Activated CD8-positive, alpha-beta memory T cell treated with anti-CD3 and anti-CD28 coated beads, Interleukin-2, amount 10 ng/mL, durations not matched to agents 7 days and 5 days (primary cell): ENCODE measurements at regions not wholly inside any gene's neighbourhood (a gene's known extent, or its start where the extent isn't known, plus 50 kb on each side); places are given as distances from the start of the nearest gene placed in this dataset.

Experiments
- ATAC-seq: fragments of 150-1000 bp; cut with Tn5 transposase; one replicate; pipeline ENCODE4 v1.10.0; 2021; ENCODE audit warnings: moderate library complexity
- CTCF ChIA-PET: fragments of 350-600 bp; sonication (Branson Sonifier 250); formaldehyde crosslinking; loops from one replicate; lab custom pipeline; 2021; ENCODE audit warnings: antibody characterized with exemption; lab: Charles Lee
- DNase-seq: peaks from one replicate; pipeline ENCODE4 v3.0.0-alpha.2; 2020
- H3K27ac Mint-ChIP-seq: one replicate; pipeline ENCODE4 v1.8.0; 2021; ENCODE audit warnings: mild to moderate bottlenecking, mixed read lengths
- H3K27me3 Mint-ChIP-seq: one replicate; pipeline ENCODE4 v1.8.0; 2021; ENCODE audit warnings: mixed read lengths
- H3K36me3 Mint-ChIP-seq: one replicate; pipeline ENCODE4 v1.8.0; 2021; ENCODE audit warnings: mild to moderate bottlenecking, mixed read lengths
- H3K4me1 Mint-ChIP-seq: one replicate; pipeline ENCODE4 v1.8.0; 2021; ENCODE audit warnings: mixed read lengths
- H3K4me3 Mint-ChIP-seq: one replicate; pipeline ENCODE4 v1.8.0; 2021; ENCODE audit warnings: mild to moderate bottlenecking, moderate library complexity, mixed read lengths
- H3K9me3 Mint-ChIP-seq: one replicate; pipeline ENCODE4 v1.8.0; 2022; ENCODE audit warnings: low read depth, mixed read lengths

DNA sequence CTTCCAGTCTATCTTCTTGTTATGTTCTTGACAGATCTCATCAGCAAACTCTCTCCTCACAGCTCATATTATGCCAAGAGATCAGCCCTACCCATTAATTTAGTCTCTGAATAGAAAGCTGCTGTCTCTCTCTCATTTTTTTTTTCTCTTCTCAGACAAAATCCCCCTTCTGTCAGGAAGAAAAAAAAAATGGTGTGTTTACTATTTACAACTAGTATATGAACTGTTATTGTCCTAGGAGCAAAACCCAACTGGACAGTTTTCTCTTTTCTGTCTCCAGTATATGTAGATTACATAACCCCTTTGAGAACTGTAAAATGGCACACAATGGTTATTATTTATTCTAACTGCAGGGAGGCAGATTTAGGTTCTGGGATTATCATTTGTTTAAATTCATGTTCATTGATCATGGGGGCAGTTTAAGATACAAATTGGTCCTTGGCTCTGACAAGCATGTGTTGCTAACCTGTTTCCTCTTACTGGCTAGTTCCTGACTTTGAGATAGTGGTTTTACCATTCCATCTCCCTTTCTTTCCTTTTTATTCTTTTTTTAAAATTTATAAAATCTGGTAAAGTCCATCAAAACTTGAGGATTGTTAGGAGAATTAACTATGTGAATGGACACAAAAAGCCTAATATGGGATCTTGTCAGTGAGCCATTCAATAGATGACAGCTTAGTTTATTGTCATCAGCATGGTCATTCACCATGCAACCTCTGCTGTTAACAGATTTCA is 210.0 kb upstream of the PAPPA start:
- Mint-ChIP-seq H3K9me3 (no peaks in the 10 kb centered on the region), H3K27ac (no peak overlapping the region), H3K4me1 (no peaks in the 10 kb centered on the region), H3K36me3 (no peaks in the 10 kb centered on the region), H3K4me3 (no peak overlapping the region), H3K27me3 (no peaks in the 10 kb centered on the region)
- ATAC-seq = no peak
- CTCF ChIA-PET = no interaction called here
- DNase-seq = no peak

DNA sequence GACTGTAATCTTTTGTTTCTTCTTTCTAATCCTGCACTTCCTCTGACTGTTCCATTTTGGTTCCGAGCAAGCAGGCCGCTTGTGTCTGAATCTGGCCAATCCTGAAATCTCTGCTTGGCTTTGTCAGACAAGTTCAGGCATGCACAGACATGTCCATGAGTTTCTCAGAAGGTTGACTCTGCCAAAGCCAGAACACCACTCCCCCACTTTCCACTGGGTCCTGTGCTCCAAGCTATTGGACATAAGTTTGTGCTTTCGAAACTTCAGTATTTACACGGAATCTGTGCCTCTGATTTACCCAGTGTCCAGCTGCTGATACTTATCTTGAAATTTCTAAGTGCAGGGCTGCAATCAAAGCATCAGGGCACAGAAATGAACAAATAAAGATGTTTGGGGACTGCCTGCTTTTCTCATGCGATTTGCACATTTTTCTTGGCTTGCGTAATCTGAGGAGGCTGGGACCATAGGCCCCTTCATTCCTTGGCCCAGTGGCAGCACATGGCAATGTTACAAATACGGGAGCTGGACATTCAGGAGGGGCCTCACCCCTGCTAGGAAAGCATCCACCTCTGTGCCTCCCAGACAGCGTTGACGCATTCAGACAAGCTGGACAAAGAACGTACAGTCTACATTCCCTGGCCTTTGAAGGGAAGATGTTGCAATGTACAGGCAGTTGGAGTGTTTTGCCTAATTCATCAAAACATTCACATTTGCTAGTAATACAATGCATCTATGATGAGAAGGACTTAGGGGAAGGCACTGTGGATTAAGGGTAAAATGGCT is 209.2 kb upstream of the PAPPA start:
- H3K36me3 Mint-ChIP-seq = no peaks in the 10 kb centered on the region
- H3K4me3 Mint-ChIP-seq = no peak overlapping the region
- no peaks in the 10 kb centered on the region for H3K27me3 Mint-ChIP-seq
- H3K27ac Mint-ChIP-seq = no peak overlapping the region
- ATAC-seq (no peak), DNase-seq (no peak)
- H3K9me3 Mint-ChIP-seq = no peaks in the 10 kb centered on the region
- H3K4me1 Mint-ChIP-seq = no peaks in the 10 kb centered on the region
- CTCF ChIA-PET = no interaction called here

DNA sequence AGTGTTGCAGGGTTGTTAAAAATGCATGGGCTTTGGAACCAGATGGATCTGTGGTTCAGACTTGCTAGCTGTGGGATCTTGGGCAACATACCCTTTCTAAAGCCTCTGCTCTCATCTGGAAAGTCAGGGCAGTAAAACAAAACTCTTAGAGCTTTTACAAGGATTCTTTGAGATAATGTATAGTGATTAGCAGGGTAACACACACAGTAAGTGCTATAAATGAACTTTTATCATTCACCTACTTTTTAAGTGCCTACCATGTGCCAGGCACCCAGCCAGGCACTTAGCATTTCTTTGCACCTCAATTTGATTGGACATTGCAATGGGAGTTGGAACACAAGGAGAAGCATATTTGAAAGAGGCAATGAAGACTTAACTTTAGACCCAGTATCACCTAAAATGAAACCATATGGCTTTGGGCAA is 208.6 kb upstream of the PAPPA start:
- H3K36me3 Mint-ChIP-seq = no peaks in the 10 kb centered on the region
- CTCF ChIA-PET = no interaction called here
- no peaks in the 10 kb centered on the region for H3K27me3 Mint-ChIP-seq
- H3K4me1 Mint-ChIP-seq = no peaks in the 10 kb centered on the region
- no peak overlapping the region for H3K4me3 Mint-ChIP-seq
- no peaks in the 10 kb centered on the region for H3K9me3 Mint-ChIP-seq
- DNase-seq = no peak
- ATAC-seq = no peak
- no peak overlapping the region for H3K27ac Mint-ChIP-seq

DNA sequence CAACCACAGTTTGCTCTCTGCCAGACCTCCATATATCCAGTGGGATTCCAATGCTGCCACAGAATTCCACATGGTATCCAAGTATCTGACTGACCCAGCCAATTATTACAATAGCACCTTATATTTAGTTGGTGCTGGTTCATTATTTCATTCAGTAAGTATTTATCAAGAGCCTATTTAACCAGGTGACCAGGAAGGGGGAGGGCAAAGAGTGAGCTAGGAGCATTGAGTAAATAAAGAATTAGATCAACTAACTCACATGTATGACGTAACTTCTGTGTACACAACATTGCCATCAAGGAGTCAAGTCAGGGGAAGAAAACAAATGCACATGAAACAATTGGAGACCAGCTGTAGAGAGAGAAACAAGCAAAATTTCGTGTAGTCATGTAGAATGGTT is 207.1 kb upstream of the PAPPA start:
- Mint-ChIP-seq H3K9me3 (no peaks in the 10 kb centered on the region), H3K4me1 (no peaks in the 10 kb centered on the region), H3K36me3 (no peaks in the 10 kb centered on the region), H3K27me3 (no peaks in the 10 kb centered on the region), H3K27ac (no peak overlapping the region), H3K4me3 (no peak overlapping the region)
- ATAC-seq = no peak
- DNase-seq = no peak
- CTCF ChIA-PET = no interaction called here

DNA sequence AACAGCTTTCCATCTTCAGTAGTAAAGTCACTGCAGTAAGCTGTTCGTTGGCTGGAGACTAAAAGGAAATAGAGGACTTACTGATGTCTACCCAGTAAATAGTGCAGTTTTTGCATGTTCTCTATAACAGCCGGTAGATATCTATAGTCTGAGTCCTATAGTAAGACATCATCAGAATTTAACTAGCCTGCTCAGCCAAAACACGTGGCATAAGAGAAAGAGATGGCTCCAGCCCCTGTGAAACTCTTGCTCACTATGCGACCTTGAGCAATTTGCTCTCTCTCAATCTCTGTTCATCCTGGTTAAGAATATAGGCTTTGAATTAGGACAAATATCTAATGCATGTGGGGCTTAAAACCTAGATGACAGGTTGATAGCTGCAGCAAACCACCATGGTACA is 201.6 kb upstream of the PAPPA start:
- H3K4me1 Mint-ChIP-seq = no peaks in the 10 kb centered on the region
- H3K36me3 Mint-ChIP-seq = no peaks in the 10 kb centered on the region
- CTCF ChIA-PET = no interaction called here
- ATAC-seq (no peak), DNase-seq (no peak)
- no peaks in the 10 kb centered on the region for H3K9me3 Mint-ChIP-seq
- no peak overlapping the region for H3K4me3 Mint-ChIP-seq
- no peaks in the 10 kb centered on the region for H3K27me3 Mint-ChIP-seq
- H3K27ac Mint-ChIP-seq = no peak overlapping the region

DNA sequence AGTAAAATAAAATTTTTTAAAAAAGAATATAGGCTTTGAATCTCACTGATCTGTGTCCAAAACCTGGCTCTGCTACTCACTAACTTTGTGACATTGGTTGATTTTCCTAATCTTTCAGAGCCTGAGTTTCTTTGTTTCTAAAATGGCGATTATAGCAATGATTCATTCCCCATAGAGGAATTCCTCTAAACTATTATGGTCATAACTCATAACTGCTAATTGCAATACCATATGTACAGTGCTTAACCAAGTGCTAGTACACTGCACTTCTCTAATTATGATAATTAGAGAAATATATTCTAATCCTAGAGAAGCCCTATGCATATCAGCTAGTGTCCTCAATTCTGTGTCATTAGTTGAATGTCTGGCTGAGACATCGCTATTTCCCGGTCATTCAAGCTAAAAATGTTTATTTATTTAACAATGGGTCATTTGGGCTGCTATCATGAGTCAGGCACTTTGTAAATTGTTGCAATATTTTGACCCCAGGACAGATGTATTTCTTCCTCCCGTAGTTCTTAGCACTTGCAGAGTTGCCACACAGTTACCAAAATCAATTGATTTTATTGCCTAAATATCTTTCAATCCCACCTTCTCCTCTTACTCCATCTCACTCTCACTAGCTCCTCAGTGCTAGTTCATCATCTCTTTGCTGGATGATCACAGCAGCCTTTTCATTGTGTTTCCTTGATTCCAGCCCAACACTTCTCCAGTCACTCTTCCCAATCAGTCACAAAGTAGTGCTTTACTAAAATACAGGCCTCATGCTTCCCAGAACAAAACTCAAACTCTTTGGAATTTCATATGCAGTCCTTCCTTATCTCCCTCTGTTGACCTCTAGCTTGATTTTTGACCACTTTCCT is 200.9 kb upstream of the PAPPA start:
- DNase-seq (no peak), ATAC-seq (no peak)
- CTCF ChIA-PET = no interaction called here
- Mint-ChIP-seq H3K36me3 (no peaks in the 10 kb centered on the region), H3K27ac (no peak overlapping the region), H3K9me3 (no peaks in the 10 kb centered on the region), H3K4me1 (no peaks in the 10 kb centered on the region), H3K27me3 (no peaks in the 10 kb centered on the region), H3K4me3 (no peak overlapping the region)

DNA sequence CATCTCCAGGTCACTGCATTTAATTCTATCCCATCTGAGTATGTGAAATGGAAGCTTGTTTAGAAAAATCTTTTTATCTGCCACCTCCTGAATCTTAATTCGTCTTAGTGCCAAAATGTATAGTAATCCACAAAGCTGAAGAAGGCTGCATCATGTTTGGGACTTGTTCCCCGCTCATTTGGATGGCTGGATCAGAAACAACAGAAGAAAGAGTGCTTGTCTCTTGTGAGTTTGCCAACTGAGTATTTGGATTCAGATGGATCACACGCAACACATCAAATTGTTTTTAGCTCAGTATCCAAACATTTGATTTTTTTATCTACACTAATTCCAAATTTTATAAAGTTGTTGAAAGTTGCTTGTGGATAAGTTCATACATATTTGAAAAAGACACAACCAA is 197.2 kb upstream of the PAPPA start:
- no peaks in the 10 kb centered on the region for H3K9me3 Mint-ChIP-seq
- ATAC-seq (no peak), DNase-seq (no peak)
- no peak overlapping the region for H3K4me3 Mint-ChIP-seq
- CTCF ChIA-PET = no interaction called here
- H3K27ac Mint-ChIP-seq = no peak overlapping the region
- no peaks in the 10 kb centered on the region for H3K4me1 Mint-ChIP-seq
- no peaks in the 10 kb centered on the region for H3K27me3 Mint-ChIP-seq
- no peaks in the 10 kb centered on the region for H3K36me3 Mint-ChIP-seq

DNA sequence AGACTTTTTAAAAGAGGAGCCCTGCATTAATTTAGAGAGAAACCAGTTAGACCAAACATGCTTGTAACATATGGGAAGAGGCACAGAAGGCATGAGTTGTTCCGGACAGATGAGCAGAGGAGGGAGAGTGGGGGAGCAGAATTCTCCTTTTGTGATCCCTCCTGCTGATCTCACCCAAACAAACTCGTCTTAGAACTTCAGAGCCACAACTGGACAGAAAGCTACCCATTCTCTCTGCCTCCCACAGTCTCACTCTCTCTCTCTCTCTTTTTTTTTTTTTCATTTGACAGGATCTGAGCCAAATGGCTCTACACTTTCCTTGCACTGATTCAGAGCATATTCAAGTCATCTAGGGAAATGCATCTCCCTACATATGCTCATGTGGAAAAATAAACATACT is 196.0 kb upstream of the PAPPA start:
- H3K4me3 Mint-ChIP-seq = no peak overlapping the region
- CTCF ChIA-PET = no interaction called here
- H3K27me3 Mint-ChIP-seq = no peaks in the 10 kb centered on the region
- H3K9me3 Mint-ChIP-seq = peaks cover under 1% of the 10 kb centered on the region
- H3K4me1 Mint-ChIP-seq = no peaks in the 10 kb centered on the region
- no peak overlapping the region for H3K27ac Mint-ChIP-seq
- H3K36me3 Mint-ChIP-seq = no peaks in the 10 kb centered on the region
- ATAC-seq = no peak
- DNase-seq = no peak

DNA sequence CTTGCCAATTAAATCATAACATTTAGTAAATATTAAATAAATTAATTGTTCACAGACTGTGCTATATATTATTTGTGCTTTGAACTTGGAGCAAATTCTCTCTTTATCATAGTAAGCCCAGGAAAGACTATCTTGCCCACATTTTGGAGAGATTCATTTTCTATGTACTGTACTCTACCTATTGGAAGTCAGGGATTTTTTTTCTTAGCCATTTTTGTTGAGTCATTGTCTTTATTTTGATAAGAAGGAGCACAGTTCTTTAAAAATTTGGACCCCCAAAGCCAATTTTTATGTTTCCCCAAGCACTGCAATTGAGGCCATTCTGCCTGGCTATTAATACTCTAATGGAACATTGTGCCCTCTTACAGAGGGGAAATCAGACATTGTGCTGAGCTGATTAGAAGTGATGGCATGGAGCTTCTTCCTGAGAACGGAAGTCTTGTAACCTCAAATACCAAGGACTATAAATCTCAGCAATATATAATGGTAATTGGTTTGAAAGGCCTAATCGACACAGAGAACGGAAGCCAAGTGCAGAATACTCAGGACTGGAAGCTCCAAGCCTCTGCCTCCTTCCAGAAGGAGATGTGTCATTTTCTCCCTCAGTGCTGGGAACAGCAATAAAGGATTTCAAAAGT is 188.8 kb upstream of the PAPPA start:
- H3K4me3 Mint-ChIP-seq = no peak overlapping the region
- H3K4me1 Mint-ChIP-seq = no peaks in the 10 kb centered on the region
- CTCF ChIA-PET = no interaction called here
- no peaks in the 10 kb centered on the region for H3K27me3 Mint-ChIP-seq
- ATAC-seq (no peak), DNase-seq (no peak)
- no peak overlapping the region for H3K27ac Mint-ChIP-seq
- no peaks in the 10 kb centered on the region for H3K36me3 Mint-ChIP-seq
- peaks cover 2% of the 10 kb centered on the region for H3K9me3 Mint-ChIP-seq

DNA sequence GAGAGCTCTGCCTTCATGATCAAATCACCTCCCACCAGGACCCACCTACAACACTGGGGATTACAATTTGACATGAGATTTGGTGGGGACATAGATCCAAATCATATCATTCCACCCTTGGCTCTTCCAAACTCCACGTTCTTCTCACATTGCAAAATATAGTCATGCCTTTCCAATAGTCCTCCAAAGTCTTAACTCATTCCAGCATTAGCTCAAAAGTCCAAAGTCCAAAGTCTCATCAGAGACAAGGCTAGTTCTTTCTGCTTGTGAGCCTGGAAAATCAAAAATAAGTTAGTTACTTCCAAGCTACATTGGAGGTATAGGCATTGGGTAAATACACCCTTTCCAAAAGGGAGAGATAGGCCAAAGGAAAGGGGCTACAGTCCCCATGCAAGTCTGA is 186.9 kb upstream of the PAPPA start:
- Mint-ChIP-seq H3K9me3 (peaks cover 2% of the 10 kb centered on the region), H3K4me3 (no peak overlapping the region), H3K36me3 (no peaks in the 10 kb centered on the region), H3K4me1 (no peaks in the 10 kb centered on the region), H3K27ac (no peak overlapping the region), H3K27me3 (no peaks in the 10 kb centered on the region)
- ATAC-seq = no peak
- no peak for DNase-seq
- CTCF ChIA-PET = no interaction called here

DNA sequence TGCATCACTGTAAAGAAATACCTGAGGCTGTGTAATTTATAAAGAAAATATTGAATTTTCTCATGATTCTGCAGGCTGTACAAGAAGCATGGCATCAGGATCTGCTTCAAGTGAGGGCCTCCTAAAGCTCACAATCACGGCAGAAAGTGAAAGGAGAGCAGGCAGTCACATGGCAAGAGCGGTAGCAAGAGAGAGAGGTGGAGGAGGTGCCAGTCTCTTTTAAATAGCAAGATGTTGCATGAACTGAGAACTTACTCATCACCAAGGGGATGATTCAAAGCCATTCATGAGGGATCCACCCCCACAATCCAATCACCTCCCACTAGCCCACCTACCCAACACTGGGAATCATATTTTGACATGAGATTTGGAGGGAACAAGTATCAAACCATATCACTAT is 184.5 kb upstream of the PAPPA start:
- H3K9me3 Mint-ChIP-seq = no peaks in the 10 kb centered on the region
- ATAC-seq (no peak), DNase-seq (no peak)
- no peaks in the 10 kb centered on the region for H3K36me3 Mint-ChIP-seq
- H3K4me1 Mint-ChIP-seq = no peaks in the 10 kb centered on the region
- no peaks in the 10 kb centered on the region for H3K27me3 Mint-ChIP-seq
- no peak overlapping the region for H3K27ac Mint-ChIP-seq
- no peak overlapping the region for H3K4me3 Mint-ChIP-seq
- CTCF ChIA-PET = no interaction called here

DNA sequence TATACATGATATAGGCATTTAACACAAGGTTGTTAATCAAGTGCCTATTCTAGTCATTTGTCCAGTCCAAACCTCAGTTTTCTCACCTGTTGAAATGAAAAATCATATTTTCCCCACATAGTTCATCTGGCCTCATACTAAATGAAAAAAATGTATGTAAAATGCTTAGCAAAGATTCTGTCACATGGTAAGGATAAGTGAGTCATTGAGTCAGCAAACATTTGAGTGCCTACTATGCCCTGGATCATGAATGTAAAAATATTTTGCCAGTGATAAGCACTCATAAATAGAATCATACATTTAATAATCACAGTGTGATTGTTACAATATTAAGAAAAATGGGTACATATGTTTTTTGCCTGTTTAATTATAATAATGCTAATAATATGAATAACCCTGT is 181.2 kb upstream of the PAPPA start:
- no peak overlapping the region for H3K27ac Mint-ChIP-seq
- CTCF ChIA-PET = no interaction called here

DNA sequence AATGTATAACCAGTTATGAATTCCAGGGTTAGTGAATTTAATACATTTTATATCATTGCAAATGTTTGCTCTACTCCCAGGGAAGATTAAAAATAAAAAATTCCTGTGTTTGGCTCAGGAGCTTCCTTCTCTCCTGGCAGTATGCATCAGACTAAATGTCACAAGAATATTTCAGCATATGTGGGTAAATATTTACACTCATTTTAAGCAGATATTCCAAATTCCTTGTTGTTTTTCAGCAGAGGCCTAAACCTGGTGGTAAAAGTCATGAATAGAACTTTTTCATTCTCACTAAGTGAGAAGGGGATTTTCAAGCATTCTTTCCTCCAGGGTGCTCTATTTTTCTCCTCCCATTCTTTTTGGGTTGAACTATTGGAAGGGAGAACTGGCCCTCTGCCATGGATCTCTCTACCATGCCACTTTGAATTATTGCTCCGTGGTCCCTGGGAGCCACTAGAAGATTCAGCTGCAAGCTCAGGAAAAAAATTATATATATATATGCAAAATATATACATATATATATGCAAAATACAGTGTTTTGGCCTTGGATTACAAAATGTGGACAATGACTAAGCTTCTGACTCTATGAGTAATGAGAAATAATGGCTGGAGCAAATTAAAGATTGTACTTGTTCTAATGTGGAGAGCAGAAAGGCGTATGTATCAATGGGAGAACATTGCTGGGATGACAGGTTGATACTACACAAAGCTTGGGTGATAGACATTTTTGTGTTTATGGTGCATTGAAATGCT is 180.6 kb upstream of the PAPPA start:
- CTCF ChIA-PET = interaction anchor here (0.6 kb wide), 1 partner anchor 119 kb away, joined by 3 read pairs; no protein-coding TSS in a partner anchor
- no peaks in the 10 kb centered on the region for H3K27me3 Mint-ChIP-seq

More for the DNA sequence above, 181.2 kb upstream of the PAPPA start:
- ATAC-seq (no peak), DNase-seq (no peak)
- H3K27me3 Mint-ChIP-seq = no peaks in the 10 kb centered on the region
- H3K4me1 Mint-ChIP-seq = no peaks in the 10 kb centered on the region
- H3K36me3 Mint-ChIP-seq = no peaks in the 10 kb centered on the region
- no peaks in the 10 kb centered on the region for H3K9me3 Mint-ChIP-seq
- no peak overlapping the region for H3K4me3 Mint-ChIP-seq

More for the DNA sequence above, 180.6 kb upstream of the PAPPA start:
- no peak for DNase-seq
- no peaks in the 10 kb centered on the region for H3K9me3 Mint-ChIP-seq
- H3K4me1 Mint-ChIP-seq = no peaks in the 10 kb centered on the region
- ATAC-seq = no peak
- H3K36me3 Mint-ChIP-seq = no peaks in the 10 kb centered on the region
- H3K4me3 Mint-ChIP-seq = no peak overlapping the region
- H3K27ac Mint-ChIP-seq = no peak overlapping the region
